Daoy (cell line): ENCODE measurements at regions not wholly inside any gene's neighbourhood (a gene's known extent, or its start where the extent isn't known, plus 50 kb on each side); places are given as distances from the start of the nearest gene placed in this dataset.
A peak's percentile ranks its signal among the peaks of the same experiment; 100 is the strongest.
"Not testable (repeated sequence)": the region's sequence is repeated elsewhere in the genome, so short reads cannot be mapped to it uniquely, and the experiment has no call there.

Source experiments
- DNase-seq: peaks from one replicate; pipeline ENCODE4 v3.0.0-alpha.2; 2015; ENCODE audit warnings: low read depth

DNA sequence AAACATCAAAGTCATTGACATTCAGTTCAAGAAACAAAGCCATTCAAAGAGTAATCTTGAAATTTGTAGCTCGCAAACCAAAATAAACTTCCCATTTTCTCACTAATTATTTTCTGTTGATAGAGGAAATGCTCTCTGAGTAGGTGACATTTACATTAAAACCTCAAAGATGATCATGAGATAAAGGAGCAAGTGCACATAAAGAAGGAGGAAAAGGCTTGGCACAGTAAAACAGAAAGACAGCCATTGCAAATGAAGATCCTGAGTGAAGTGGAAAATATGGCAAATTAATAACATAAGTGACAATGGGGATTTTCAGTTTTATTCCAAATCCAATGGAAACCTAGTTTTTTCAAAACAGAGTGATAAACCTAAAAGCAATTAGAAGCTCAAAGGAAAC, 2320.8 kb downstream of the ARAP2 start:
- DNase-seq = no peak

DNA sequence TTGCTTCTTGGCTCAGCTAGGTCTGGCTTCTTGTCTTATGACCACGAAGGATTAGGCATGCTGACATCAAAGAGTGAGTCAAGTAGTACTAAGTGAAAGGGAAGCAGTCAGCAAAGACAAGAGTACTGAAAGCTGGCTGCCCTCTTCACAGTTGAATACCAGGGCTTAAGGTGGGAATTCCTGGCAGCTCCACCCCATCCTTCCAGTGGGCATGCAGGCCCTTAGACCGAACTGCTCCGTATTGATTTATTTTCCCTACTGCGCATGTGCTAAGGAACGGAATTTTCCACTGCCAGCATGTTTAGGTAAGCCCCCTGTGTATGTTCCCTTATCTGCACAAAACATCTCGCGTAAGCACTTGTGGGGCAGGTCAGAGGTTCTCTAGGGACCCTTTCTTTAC, 2320.1 kb downstream of the ARAP2 start:
- peak; percentile 50 for DNase-seq

DNA sequence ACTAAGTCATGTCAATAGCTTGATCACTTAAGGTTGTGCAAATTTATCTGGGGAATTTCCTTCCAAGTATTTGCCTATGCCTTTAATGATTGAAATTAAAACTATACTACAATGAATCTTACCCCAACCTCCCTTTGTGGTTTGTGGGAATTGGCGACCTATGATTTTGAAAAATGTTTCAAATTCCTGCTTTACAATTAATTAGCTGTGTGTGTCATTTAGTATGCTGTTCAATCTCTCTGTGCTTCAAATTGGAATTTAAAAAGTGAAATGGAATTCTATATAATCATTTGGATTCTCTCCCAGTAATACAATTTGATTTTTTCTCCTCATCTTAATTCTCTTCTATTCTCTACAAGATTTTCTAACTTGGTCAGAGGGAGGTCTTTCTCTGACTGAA, 2319.5 kb downstream of the ARAP2 start:
- no peak for DNase-seq

DNA sequence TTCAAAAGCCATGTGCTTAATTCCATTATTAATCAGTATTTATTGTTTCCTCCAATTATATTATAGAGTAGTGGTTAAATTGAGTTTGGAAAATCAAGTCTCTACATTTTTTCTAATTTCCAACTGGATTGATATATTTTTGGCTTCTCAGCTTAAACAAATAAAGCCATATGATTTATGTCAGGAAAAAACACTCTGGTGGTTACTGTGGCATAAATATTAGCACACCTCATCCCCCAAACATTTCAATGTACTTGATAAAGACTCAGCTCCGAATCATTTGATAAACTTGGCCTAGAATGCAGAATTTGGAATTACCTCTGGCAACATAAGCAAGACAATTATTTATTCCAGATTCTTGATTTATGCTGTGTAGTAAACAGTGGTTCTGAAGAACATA, 2313.8 kb downstream of the ARAP2 start:
- no peak for DNase-seq

DNA sequence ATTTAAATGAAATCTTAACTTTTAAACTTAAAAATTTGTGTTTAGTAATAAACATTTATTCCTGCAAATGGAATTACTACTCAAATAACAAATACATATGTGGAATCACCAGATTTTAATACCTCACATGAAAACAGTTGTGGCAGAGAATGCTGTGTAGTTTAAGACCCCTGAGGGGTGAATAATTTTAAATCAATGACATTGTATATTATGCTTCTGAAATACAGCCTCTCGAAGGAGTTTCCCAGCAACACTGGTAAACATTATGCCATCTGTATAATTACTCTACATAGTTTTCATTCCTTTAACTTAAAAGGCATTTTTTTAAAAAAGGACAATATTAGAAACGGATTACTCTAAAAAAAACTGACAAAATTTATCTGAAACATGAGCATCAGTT, 2313.3 kb downstream of the ARAP2 start:
- no peak for DNase-seq

DNA sequence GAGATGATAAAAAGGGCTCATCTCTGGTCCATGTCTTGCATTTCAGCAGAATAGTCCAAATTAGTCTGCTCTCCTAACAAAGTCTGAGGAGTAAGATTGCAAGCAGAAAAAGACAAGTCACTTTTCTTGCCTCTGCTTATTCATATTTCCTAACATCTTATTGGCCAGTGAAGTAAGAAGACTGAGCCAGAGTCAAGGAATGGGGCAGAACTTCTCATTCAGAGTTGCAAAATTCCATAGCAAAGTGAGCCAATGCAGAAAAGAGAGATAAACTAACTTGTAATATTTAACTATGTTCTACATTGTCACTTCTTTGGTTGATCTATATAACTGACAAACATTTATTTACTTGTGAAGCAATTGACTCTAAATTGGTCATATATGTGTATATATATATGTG, 2304.0 kb downstream of the ARAP2 start:
- no peak for DNase-seq

DNA sequence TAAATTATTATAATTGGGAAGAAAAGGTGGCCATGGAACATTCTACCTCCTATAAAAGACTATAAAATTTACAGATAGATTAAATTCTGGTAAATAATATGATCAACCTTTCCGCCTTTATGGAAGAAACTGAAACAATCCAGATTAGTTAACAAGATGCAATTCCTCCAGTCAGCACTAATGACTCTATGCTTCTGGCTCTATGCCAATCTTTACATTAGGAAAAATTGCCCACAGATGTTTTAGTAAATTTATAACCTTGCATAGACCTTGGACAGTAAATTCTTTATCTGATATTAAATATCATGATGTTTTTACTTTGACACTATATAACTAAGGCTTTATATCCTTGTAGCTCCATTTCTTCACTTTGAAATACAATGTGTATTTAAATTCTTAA, 2302.5 kb downstream of the ARAP2 start:
- no peak for DNase-seq

DNA sequence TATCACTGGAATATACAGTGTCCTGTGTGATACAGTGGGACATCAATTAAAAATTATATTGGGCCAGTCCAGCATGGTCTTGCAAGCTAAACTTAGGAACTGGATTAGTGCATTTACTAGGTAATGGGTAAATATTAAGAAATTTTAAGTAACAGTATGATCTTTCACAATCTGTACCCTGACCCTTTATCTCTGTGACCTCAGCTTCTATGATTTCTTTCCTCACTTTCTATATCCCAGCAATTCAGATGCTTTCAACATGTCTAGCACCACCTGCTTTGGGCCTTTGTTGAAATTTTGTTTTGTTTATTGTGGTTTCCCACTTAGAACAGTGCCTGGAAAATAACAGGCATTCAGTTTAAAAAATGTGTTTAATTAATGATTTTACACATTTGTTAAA, 2295.4 kb downstream of the ARAP2 start:
- DNase-seq = no peak

DNA sequence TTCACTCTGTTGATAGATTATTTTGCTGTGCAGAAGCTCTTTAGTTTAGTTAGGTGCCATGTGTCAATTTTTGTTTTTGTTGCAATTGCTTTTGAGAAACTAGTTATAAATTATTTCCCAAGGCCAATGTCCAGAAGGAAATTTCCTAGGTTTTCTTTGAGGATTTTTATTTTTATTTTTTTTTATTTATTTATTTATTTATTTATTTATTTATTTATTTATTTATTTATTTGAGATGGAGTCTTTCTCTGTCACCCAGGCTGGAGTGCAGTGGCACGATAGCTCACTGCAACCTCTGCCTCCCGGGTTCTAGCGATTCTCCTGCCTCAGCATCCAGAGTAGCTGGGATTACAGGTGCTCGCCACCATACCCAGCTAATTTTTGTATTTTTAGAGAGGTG, 2290.5 kb downstream of the ARAP2 start:
- not testable (repeated sequence) for DNase-seq

DNA sequence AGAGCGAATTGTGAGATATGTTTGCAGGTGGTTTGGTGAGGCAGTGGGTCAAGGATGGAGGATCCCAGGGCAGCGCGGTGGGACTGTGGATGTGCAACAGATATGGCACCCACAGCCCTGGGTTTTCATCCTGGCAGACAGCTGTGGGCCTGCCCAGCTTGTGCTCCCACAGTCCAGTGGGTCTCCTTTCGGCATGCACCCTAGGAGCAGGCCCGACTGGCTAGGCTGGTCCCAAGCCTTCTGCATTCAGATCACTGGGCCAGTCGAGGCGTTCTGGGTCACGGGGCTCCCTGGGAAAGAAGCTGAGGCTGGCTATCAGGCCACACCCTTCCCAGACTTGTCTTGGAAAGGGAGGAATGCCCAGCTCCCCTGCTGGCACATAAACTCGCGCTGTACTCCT, 2289.6 kb downstream of the ARAP2 start:
- no peak for DNase-seq

DNA sequence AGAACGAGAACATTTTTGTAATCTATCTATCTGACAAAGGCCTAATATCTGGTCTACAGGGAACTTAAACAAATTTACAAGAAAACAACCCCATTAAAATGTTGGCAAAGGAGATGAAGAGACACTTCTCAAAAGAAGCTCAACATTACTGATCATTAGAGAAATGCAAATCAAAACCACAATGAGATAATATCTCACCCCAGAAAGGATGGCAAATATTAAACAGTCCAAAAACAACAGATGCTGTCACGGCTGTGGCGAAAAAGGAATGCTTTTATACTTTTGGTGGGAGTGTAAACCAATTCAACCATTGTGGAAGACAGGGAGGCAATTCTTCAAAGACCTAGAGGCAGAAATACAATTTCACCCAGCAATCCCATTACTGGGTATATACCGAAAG, 2284.8 kb downstream of the ARAP2 start:
- peak; percentile 55 for DNase-seq

DNA sequence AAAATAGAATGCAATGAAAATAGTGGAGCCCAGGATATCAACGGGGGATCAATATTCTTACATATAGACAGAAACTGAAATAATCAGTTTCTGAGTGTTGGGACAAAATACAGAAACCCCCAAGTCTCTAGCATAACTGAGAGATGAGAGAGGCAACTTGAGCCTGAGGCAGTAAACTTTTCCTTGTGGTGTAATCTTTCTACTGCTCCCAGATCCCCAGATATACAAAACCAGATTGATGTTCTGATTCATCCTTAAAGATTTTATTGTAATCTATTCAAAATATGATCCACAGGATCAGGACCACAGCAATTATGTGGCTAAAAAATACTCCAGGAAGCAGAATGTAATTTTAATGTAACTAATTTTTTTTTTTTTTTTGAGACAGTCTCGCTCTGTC, 2282.6 kb downstream of the ARAP2 start:
- peak; percentile 17 for DNase-seq

DNA sequence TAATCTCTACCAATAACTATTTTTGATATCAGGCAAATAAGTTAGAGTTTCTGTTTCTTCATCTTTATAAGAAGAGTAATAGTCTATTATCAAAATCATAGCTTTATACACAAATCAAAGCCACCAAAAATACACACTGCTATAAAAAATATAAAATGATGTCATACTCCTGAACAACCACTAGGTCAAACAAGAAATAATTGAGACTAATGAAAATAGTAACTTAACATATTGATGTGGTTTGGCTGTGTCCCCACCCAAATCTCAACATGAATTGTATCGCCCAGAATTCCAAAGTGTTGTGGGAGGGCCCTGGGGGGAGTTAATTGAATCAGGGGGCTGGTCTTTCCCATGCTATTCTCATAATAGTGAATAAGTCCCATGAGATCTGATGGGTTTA, 2277.5 kb downstream of the ARAP2 start:
- no peak for DNase-seq

DNA sequence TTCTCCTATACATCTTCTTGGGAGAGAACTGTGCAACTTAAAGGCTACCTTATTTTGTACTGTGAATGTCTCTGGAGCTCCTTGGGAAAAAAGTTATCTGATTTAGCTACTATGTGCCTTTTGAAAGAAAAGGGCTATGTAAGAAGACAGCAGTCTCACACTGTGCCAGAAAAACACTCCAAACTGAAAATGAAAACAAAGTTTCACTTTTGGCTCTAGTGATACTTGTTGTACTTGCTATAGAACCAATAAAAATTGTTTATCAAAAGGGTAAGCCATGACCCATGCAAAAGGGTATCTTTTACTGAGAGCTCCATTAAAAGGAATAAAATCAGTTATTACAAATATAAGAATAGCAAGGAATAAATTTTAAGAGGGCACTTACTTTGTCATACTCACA, 2270.0 kb downstream of the ARAP2 start:
- DNase-seq = no peak

DNA sequence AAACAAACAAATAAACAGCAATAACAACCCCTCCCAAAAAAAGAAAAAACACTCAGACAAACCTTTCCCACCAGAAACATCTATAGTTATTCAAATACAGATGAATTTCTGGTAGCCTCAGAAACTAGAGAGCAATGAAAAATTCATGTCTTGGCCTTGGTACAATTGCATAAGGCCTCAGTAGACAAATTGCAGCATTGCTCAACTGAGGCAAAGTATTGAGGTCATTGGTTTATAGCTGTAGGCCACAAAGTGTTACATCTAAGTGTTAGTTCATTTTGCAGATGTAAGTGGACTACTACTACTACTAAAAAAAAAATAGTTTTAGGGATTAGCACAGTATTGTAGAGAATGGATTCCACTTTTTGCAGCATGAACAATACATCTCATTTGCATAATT, 2268.3 kb downstream of the ARAP2 start:
- no peak for DNase-seq

DNA sequence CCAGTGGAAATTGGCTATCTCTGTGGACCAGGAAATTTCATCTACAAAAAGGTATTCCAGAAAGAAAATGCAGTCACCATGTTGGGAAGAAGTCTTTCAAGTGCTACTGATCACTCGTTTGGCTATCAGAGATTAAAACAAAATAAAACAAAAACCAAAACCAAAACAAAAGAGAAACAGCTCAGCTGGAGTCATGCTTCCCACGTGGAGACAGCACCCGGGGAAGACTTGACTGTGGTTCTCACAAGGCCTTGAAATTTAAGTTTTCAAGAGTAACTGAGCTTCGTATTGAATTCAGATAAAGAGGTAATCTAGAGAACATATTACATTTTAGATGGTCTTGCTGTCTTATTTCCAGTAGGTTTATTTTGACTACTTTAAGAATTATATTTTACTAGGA, 2264.5 kb downstream of the ARAP2 start:
- DNase-seq = not testable (repeated sequence)

DNA sequence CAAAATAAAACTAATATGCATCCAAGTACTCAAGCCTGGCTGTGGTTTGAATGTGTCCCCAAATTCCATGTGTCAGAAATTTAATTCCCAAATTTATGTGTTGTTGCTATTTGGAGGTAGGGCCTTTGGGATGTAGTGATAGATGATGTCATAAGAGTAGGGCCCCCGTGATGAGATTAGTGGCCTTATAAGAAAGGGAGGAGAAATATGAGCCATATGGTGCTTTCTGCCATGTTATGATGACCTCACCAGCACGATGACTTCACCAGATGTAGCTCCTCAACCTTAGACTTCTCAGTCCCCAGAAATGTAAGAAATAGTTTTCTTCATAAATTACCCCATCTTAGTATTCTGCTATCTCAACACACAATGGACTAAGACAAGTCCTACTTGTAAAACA, 2264.0 kb downstream of the ARAP2 start:
- no peak for DNase-seq

DNA sequence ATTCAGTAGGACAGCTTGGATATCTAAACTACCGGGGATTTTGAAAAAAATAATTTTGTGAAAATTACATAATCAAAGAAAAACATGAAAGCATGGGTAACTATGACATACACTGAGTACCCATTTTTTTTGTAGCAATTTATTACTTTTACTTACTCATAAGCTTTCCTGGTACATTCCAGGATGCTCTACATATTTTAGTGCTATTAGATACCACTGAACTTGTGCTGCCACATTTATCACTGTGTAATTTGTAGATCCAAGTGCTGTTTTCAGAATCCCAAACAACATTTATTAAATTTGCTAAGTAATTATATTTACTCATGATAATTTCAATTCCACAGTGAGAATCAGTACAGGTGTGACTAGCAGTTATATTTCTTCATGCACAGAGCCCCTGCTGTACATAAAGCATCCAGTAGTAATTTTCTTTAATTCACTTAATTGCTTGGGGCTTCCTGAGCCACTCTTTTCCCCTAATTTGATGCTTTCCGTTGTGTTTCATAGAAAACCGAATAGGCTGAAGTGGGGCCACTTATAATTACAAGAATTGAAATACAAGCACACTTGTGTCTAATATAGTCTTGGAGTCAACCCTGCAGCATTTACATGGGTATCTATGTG, 2254.4 kb downstream of the ARAP2 start:
- no peak for DNase-seq

DNA sequence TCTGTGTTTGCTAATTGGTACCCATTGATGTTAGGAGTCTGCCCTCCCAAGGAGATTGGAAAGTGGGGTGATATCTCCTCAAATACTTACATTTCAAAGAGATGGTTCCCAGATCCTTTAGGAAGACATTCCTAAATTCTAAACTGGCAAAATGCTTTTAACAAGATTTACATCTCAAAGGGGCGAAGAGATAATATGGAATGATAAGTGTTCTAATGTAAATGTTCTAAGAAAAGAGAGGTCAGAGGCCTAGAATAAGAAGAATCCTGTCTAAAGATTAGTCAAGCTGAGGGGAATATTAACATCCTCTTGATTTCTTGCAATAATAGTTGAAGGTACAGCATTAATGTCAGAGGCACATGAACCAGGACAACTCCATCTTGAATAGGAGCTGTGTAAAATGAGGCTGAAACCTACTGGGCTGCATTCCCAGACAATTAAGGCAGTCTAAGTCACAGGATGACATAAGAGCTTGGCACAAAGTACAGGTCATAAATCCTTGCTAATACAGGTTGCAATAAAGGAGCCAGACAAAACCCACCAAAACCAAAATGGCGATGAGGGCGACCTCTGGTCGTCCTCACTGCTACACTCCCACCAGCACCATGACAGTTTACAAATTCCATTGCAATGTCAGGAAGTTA, 2248.1 kb downstream of the ARAP2 start:
- peak; percentile 12 for DNase-seq

DNA sequence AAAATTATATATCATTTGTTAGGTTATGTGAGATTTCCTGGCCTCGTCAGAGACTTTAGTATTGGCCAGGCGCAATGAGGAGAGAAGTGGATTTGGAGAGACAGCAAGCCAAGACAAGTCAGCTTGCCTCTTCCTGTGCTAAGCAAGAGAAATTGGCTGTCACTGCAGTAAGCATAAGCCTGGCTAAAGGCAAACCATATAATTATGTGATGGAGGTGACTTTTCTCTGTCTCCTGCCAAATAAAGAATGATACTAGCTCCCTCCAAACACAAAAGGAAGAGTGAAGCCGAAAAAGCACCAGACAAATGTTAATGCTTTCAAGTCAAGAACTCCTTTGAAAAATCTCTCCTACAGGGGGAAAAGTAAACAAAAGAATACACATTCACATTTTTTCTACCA, 2246.0 kb downstream of the ARAP2 start:
- DNase-seq = no peak

DNA sequence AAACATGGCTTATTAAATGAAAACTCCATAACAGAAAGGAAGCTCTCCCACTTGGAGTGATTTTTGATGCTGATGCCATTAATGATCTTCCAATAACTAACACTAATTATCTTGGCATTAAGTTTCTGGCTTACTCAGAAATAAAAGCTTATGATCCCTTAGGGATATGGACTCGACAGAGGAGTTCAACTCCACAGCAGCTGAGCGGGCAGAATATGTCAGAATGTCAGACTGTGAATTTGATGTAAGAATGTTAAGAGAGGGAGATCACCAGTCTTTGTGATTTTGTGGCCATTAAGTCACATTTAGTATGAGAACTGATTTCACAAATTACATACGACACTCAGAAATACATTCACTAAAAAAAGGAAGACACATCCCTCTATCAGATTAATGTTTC, 2244.0 kb downstream of the ARAP2 start:
- DNase-seq = no peak

DNA sequence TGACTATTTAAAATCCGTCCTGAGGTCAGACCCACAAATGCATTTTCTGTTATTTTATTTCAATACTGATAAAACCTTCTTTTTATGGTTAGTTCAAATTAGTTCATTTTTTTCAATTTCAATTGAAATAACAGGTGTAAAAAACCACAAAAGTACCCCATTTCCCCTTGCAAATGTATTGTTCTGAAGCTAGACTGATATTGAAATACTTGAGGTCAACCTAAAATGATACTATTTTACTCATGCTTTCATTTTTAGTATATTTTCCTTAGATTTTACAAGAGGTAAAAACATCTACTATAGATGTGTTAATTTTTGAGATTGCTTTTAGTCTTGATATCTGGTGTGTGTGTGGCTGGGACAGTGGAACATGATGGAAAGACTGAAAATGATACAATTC, 2237.8 kb downstream of the ARAP2 start:
- DNase-seq = not testable (repeated sequence)

DNA sequence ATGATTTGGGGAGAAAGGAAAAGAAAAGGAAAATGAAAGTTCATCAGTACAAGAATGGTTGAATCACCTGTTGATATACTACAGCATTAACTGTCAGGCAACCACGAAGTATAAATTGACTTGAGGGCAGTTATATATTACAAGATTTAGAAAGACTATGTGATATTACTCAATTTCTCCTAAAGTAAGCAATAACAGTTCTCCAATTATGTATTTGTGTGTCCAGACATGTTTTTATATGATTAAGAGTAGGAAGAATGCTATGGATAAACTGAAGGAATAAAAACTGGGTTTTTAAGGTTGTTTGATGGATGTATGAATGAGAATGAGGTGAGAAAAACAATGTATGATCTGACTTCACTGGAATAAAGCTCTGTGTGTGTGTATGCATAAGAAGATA, 2234.4 kb downstream of the ARAP2 start:
- DNase-seq = no peak
